ENCODE measurements at regions not wholly inside any gene's neighbourhood (a gene's known extent, or its start where the extent isn't known, plus 50 kb on each side); places are given as distances from the start of the nearest gene placed in this dataset.
"Not testable (repeated sequence)": the region's sequence is repeated elsewhere in the genome, so short reads cannot be mapped to it uniquely, and the experiment has no call there.

GRCh38 chrX:41981481-41982013 is 58.2 kb upstream of the CASK start:
- DNase-seq (ENCODE audit: low spot score), result no peak

DNA sequence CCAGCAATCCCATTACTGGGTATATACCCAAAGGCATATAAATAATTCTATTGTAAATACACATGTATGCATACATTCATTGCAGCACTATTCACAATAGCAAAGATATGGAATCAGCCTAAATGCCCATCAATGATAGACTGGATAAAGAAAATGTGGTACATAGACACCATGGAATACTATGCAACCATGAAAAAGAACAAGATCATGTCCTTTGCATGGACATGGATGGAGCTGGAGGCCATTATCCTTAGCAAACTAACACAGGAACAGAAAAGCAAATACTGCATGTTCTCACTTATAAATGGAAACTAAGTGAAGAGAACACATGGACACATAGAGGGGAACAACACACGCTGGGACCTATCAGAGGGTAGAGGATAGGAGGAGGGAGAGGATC is 51.3 kb upstream of the CASK start:
- not testable (repeated sequence) for DNase-seq (ENCODE audit: low spot score)

DNA sequence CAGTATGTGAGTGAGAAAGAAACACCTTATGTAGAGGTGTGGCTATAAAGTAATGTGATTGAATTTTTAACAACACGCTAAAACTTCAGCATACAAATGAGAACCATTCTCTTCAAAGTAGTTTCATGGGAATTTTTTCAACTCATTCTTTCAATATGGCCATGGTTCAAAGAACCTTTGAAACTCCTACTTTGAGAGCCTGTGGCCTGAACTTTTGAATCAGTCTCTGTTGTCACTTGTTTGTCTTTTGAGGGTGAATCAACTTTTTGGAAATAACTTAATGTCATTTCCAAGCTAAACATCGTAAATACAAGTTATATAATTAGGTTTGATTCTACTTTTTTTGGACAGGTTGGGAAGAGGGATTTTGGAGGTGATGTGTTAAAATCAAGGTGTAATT is 49.9 kb upstream of the CASK start:
- DNase-seq (ENCODE audit: low spot score), result no peak
